Upper lobe of left lung (tissue), 6 donors: ENCODE measurements at regions not wholly inside any gene's neighbourhood (a gene's known extent, or its start where the extent isn't known, plus 50 kb on each side); places are given as distances from the start of the nearest gene placed in this dataset.

Experiments used
- ATAC-seq, 2 donors: fragments of 200-7000 bp; cut with Tn5 transposase; one replicate each; pipeline ENCODE4 v1.9.1; 2022; ENCODE audit warnings: mild to moderate bottlenecking in 2 of 2, moderate library complexity in 2 of 2; ENCODE audit not compliant: low FRiP score in 2 of 2
- DNase-seq, 2 donors: peaks; one replicate each; pipeline ENCODE4 v3.0.0-alpha.2; 2019 to 2020
- H3K27ac ChIP-seq, 4 donors: fragments of 200-600 bp; sonication (generic); one replicate each; pipeline ENCODE4 v1.5.1; 2016 to 2019
- H3K27me3 ChIP-seq, 4 donors: fragments of 200-600 bp; sonication (generic); one replicate each; pipeline ENCODE4 v1.5.1; 2017 to 2019
- H3K36me3 ChIP-seq, 4 donors: fragments of 200-600 bp; sonication (generic); one replicate each; pipeline ENCODE4 v1.5.1; 2016 to 2019
- H3K4me1 ChIP-seq, 4 donors: fragments of 200-600 bp; sonication (generic); one replicate each; pipeline ENCODE4 v1.5.1; 2018 to 2019
- H3K4me3 ChIP-seq, 4 donors: fragments of 200-600 bp; sonication (generic); one replicate each; pipeline ENCODE4 v1.5.1; 2017 to 2019; ENCODE audit warnings: mild to moderate bottlenecking in 2 of 4, moderate library complexity in 1 of 4
- H3K9me3 ChIP-seq, 4 donors: fragments of 200-600 bp; sonication (generic); one replicate each; pipeline ENCODE4 v1.5.1; 2018 to 2019
- EP300 ChIP-seq, 4 donors: sonication (generic); formaldehyde crosslinking; IDR thresholded peaks; one replicate each; pipeline ENCODE4 v1.5.1; 2017; ENCODE audit warnings: antibody characterized with exemption in 4 of 4, control low read depth in 2 of 4
- POLR2A ChIP-seq, 4 donors: fragments of 450-650 bp; IDR thresholded peaks; one replicate each; pipeline ENCODE4 v1.5.1; 2016 to 2017; ENCODE audit warnings: antibody characterized with exemption in 4 of 4, mild to moderate bottlenecking in 2 of 4
- POLR2AphosphoS5 ChIP-seq, 2 donors: sonication (generic); formaldehyde crosslinking; IDR thresholded peaks; one replicate each; pipeline ENCODE4 v1.5.1; 2017; ENCODE audit warnings: antibody characterized with exemption in 2 of 2
- WGBS, 2 donors: methylation state at CpG; one replicate each; pipeline ENCODE4 v1.1.5; 2017 to 2018; 5-methylcytosine and 5-hydroxymethylcytosine counted together
- TF ChIP-seq, protein P1 (sequence below), 6 experiments: fragments of 450-650 bp in 4 of 6; fragments of 200-600 bp in 2 of 6; sonication (generic) in 2 of 6; IDR thresholded peaks; one replicate each; pipeline ENCODE4 v1.5.1; 2016 to 2019; ENCODE audit warnings: antibody characterized with exemption in 6 of 6
- donor health status: DM: no; HTN: no; CAD: no; lungs with moderate emphysema.
- donor health status: DM: no; HTN: yes; CAD: no; lungs with severe emphysema.

DNA sequence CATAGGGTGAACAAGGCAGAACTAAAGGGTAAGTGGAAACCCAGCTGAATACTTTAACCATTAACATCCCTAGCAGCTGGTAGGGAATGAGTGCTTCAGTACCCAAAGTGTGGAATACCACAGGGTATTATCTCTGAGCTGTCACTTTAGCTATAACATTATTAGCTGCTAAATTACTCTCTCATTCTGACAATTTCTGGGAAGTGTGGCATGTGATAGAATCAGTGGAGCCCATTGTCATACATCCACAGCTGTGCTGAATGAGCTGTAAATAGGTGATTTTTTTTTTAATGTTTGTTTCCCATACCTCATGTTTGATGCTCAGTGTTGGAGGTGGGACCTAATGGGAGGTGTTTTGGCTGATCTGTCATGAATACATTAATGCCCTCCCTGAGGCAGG, 894.3 kb downstream of the DIPK2A start:
- no peaks in the 10 kb centered on the region for H3K9me3 ChIP-seq
- ATAC-seq: no peak
- no peak for TF ChIP-seq EP300 (IDR thresholded peaks at IDR 0.05)
- TF ChIP-seq POLR2A (IDR thresholded peaks at IDR 0.05): no peak
- peaks cover 0 to 3% (median 0%) of the 10 kb centered on the region in 4 donors for H3K4me1 ChIP-seq
- H3K27me3 ChIP-seq: no peaks in the 10 kb centered on the region
- no peaks in the 10 kb centered on the region for H3K36me3 ChIP-seq
- no peak for DNase-seq
- no peak overlapping the region for H3K27ac ChIP-seq
- no peak overlapping the region for H3K4me3 ChIP-seq

DNA sequence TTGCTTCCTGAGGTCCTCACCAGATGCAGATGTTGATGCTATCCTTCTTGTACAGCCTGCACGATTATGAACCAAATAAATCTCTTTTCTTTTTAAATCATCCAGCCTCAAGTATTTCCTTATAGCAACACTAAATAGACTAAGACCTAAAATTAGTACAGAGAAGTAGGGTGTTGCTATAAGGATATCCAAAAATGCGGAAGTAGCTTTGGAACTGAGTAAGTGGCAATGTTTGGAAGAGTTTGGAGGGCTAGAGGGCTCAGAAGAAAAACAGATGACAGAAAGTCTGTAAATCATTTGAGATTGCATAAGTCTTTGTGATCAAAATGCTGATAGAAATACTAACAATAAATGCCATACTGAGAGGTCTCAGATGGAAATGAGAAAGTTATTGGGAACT, 894.9 kb downstream of the DIPK2A start:
- H3K27ac ChIP-seq: no peak overlapping the region
- H3K9me3 ChIP-seq: no peaks in the 10 kb centered on the region
- peak in 1 of 2 donors; percentile 54 for ATAC-seq
- H3K4me1 ChIP-seq: peaks cover 0 to 3% (median 0%) of the 10 kb centered on the region in 4 donors
- WGBS, 2 donors: 30 to 31% methylated on average over 2 of the region's 2 CpGs
- H3K27me3 ChIP-seq: no peaks in the 10 kb centered on the region
- no peak overlapping the region for H3K4me3 ChIP-seq
- no peak for DNase-seq
- TF ChIP-seq POLR2A (IDR thresholded peaks at IDR 0.05): no peak
- no peak for TF ChIP-seq POLR2AphosphoS5 (IDR thresholded peaks at IDR 0.05)
- TF ChIP-seq, protein P1, sequence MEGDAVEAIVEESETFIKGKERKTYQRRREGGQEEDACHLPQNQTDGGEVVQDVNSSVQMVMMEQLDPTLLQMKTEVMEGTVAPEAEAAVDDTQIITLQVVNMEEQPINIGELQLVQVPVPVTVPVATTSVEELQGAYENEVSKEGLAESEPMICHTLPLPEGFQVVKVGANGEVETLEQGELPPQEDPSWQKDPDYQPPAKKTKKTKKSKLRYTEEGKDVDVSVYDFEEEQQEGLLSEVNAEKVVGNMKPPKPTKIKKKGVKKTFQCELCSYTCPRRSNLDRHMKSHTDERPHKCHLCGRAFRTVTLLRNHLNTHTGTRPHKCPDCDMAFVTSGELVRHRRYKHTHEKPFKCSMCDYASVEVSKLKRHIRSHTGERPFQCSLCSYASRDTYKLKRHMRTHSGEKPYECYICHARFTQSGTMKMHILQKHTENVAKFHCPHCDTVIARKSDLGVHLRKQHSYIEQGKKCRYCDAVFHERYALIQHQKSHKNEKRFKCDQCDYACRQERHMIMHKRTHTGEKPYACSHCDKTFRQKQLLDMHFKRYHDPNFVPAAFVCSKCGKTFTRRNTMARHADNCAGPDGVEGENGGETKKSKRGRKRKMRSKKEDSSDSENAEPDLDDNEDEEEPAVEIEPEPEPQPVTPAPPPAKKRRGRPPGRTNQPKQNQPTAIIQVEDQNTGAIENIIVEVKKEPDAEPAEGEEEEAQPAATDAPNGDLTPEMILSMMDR (IDR thresholded peaks at IDR 0.05): no peak
- no peak for TF ChIP-seq EP300 (IDR thresholded peaks at IDR 0.05)
- no peaks in the 10 kb centered on the region for H3K36me3 ChIP-seq

DNA sequence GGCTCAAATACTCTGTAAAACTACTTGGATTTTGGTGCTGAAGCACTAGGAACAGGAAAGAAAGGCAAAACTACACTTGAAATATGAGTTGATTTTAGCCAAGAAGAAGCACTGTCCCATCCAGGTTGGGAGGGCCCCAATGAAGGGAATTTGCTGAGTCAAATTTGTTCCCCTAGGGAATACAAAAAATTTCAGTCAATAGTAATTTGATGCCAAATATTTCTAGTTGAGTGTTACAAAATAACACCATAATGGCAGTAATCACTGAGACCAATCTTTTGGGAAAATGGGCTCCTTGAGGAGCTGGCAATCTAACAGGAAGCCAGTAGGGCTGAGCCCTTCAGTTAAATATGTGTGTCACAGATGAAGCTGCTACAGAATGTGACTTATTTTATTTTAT, 896.9 kb downstream of the DIPK2A start:
- no peak for DNase-seq
- H3K27me3 ChIP-seq: no peaks in the 10 kb centered on the region
- TF ChIP-seq EP300 (IDR thresholded peaks at IDR 0.05): no peak
- no peak for TF ChIP-seq POLR2A (IDR thresholded peaks at IDR 0.05)
- TF ChIP-seq POLR2AphosphoS5 (IDR thresholded peaks at IDR 0.05): no peak
- TF ChIP-seq, protein P1 (IDR thresholded peaks at IDR 0.05): no peak
- H3K36me3 ChIP-seq: no peaks in the 10 kb centered on the region
- no peak overlapping the region for H3K4me3 ChIP-seq
- H3K27ac ChIP-seq: no peak overlapping the region
- peaks cover 0 to 3% (median 0%) of the 10 kb centered on the region in 4 donors for H3K4me1 ChIP-seq
- ATAC-seq: no peak
- no peaks in the 10 kb centered on the region for H3K9me3 ChIP-seq

DNA sequence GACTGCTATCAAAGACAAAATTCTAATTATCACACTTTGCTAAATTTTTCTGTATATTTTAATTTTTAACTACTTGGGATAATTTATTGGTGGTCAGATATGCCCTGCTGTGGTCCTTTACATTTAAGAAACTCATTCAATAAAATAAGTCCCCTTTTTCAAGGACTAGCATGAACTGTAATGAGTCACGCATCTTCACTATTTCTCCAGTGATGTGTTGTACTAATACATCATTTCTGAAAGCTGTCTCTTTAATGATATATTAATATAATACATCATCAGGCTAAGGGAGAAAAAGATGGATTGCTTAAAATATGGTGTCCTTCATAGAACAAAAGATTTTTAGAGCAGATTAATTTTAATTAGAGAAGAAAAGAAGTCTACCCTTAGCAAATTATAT, 901.4 kb downstream of the DIPK2A start:
- Histone ChIP-seq H3K4me1 (no peaks in the 10 kb centered on the region), H3K27me3 (no peaks in the 10 kb centered on the region), H3K36me3 (no peaks in the 10 kb centered on the region), H3K27ac (no peak overlapping the region), H3K4me3 (no peak overlapping the region), H3K9me3 (no peaks in the 10 kb centered on the region)
- ATAC-seq (no peak), DNase-seq (no peak)
- TF ChIP-seq POLR2A (IDR thresholded peaks at IDR 0.05): no peak
- TF ChIP-seq POLR2AphosphoS5 (IDR thresholded peaks at IDR 0.05): no peak
- 86 to 88% methylated on average over 1 of the region's 1 CpG for WGBS, 2 donors

DNA sequence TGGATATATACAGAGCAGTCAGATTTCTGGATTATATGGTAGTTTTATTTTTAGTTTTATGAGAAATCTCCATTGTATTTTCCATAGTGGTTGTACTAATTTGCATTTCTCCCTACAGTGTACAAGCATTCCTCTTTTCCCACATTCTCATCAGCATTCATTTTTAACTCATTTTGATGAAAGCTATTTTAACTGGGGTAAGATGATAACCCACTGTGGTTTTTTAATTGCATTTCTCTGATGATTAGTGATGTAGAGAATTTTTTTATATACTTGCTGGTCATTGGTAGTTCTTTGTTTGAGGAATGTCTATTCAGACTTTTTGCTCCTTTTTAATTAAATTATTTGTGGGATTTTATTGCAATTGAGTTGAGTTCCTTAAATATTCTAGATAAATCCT, 903.6 kb downstream of the DIPK2A start:
- Histone ChIP-seq H3K4me1 (no peaks in the 10 kb centered on the region), H3K36me3 (no peaks in the 10 kb centered on the region), H3K4me3 (no peak overlapping the region), H3K27ac (no peak overlapping the region), H3K27me3 (no peaks in the 10 kb centered on the region), H3K9me3 (no peaks in the 10 kb centered on the region)
- TF ChIP-seq POLR2AphosphoS5 (IDR thresholded peaks at IDR 0.05) (no peak), POLR2A (IDR thresholded peaks at IDR 0.05) (no peak), EP300 (IDR thresholded peaks at IDR 0.05) (no peak)
- TF ChIP-seq, protein P1 (IDR thresholded peaks at IDR 0.05): no peak
- ATAC-seq (no peak), DNase-seq (no peak)

DNA sequence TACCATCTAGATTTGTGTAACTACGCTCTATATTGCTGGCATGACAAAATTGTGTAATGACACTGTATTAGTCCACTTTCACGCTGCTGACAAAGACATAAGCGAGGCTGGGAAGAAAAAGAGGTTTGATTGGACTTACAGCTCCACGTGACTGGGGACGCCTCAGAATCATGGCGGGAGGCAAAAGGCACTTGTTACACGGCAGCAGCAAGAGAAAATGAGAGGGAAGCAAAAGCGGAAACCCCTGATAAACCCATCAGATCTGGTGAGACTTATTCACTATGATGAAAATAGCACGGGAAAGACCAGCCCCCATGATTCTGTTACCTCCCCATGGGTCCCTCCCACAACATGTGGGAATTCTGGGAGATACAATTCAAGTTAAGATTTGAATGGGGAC, 905.7 kb downstream of the DIPK2A start:
- Histone ChIP-seq H3K27ac (no peak overlapping the region), H3K27me3 (no peaks in the 10 kb centered on the region), H3K36me3 (no peaks in the 10 kb centered on the region), H3K4me1 (no peaks in the 10 kb centered on the region), H3K4me3 (no peak overlapping the region), H3K9me3 (no peaks in the 10 kb centered on the region)
- TF ChIP-seq, protein P1 (IDR thresholded peaks at IDR 0.05): no peak
- no peak for TF ChIP-seq POLR2AphosphoS5 (IDR thresholded peaks at IDR 0.05)
- TF ChIP-seq EP300 (IDR thresholded peaks at IDR 0.05): no peak
- no peak for TF ChIP-seq POLR2A (IDR thresholded peaks at IDR 0.05)
- ATAC-seq (no peak), DNase-seq (no peak)
- 94 to 95% methylated on average over 9 of the region's 9 CpGs for WGBS, 2 donors
